ENCODE measurements at regions not wholly inside any gene's neighbourhood (a gene's known extent, or its start where the extent isn't known, plus 50 kb on each side); places are given as distances from the start of the nearest gene placed in this dataset.

- no peak for TF ChIP-seq CTCF (IDR thresholded peaks at IDR 0.05)
- no peak for TF ChIP-seq POLR2A (IDR thresholded peaks at IDR 0.05)
- TF ChIP-seq POLR2AphosphoS5 (IDR thresholded peaks at IDR 0.05): no peak
These were observed 490.0 kb upstream of the COX7C start for GRCh38 chr5:86127696-86128095.
